ENCODE measurements at regions not wholly inside any gene's neighbourhood (a gene's known extent, or its start where the extent isn't known, plus 50 kb on each side); places are given as distances from the start of the nearest gene placed in this dataset.

GRCh38 chr20:7673841-7674240, 266.4 kb downstream of the HAO1 start:
- ATAC-seq (no peak), DNase-seq (no peak)
- WGBS, result 85% methylated on average over 2 of the region's 2 CpGs
- Histone ChIP-seq H3K27me3 (ENCODE audit: control insufficient read depth, insufficient read depth) (no peaks in the 10 kb centered on the region), H3K27ac (ENCODE audit: low read length) (no peak overlapping the region), H3K4me3 (ENCODE audit: low read length) (no peak overlapping the region), H3K4me1 (ENCODE audit: control insufficient read depth, insufficient read depth, low read length) (no peaks in the 10 kb centered on the region), H3K9me3 (ENCODE audit: control insufficient read depth, low read length) (no peaks in the 10 kb centered on the region)
- intact Hi-C loops (cut with DNase I), result no loop called here

- Histone ChIP-seq H3K27ac (ENCODE audit: low read length) (no peak overlapping the region), H3K4me3 (ENCODE audit: low read length) (no peak overlapping the region), H3K9me3 (ENCODE audit: control insufficient read depth, low read length) (no peaks in the 10 kb centered on the region), H3K4me1 (ENCODE audit: control insufficient read depth, insufficient read depth, low read length) (no peaks in the 10 kb centered on the region), H3K27me3 (ENCODE audit: control insufficient read depth, insufficient read depth) (no peaks in the 10 kb centered on the region)
- DNase-seq, result no peak
- ATAC-seq, result no peak
- 86% methylated on average over 3 of the region's 3 CpGs for WGBS
- intact Hi-C loops (cut with DNase I), result no loop called here
Observed at GRCh38 chr20:7682916-7683315, 257.3 kb downstream of the HAO1 start.

GRCh38 chr20:7687065-7687464, 253.2 kb downstream of the HAO1 start:
- no peak overlapping the region for H3K4me3 ChIP-seq (ENCODE audit: low read length)
- H3K27ac ChIP-seq (ENCODE audit: low read length), result no peak overlapping the region
- no peaks in the 10 kb centered on the region for H3K9me3 ChIP-seq (ENCODE audit: control insufficient read depth, low read length)
- H3K4me1 ChIP-seq (ENCODE audit: control insufficient read depth, insufficient read depth, low read length), result no peaks in the 10 kb centered on the region
- ATAC-seq, result no peak
- intact Hi-C loops (cut with DNase I), result no loop called here
- DNase-seq, result no peak
- H3K27me3 ChIP-seq (ENCODE audit: control insufficient read depth, insufficient read depth), result no peaks in the 10 kb centered on the region

DNA sequence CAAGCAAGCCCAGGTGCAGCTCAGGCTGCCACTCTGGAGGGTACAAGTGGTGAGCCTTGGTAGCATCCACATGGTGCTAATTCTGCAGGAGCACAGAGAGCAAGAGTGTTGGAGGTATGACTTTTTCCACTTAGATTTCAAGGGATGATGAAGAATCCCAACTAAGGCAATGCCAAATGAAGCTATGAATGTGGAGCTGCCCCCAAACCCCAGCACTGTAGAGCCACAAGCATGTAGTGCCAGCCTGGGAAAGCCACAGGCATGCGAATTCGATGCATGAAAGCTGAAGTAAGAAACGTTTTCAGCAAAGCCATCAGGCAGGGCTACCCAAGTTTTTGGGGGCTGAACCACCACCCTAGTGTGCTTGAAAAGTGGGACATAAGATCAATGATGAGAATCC, 251.1 kb downstream of the HAO1 start:
- intact Hi-C loops (cut with DNase I), result no loop called here
- Histone ChIP-seq H3K4me3 (ENCODE audit: low read length) (no peak overlapping the region), H3K4me1 (ENCODE audit: control insufficient read depth, insufficient read depth, low read length) (no peaks in the 10 kb centered on the region), H3K9me3 (ENCODE audit: control insufficient read depth, low read length) (no peaks in the 10 kb centered on the region), H3K27me3 (ENCODE audit: control insufficient read depth, insufficient read depth) (no peaks in the 10 kb centered on the region), H3K27ac (ENCODE audit: low read length) (no peak overlapping the region)
- 91% methylated on average over 3 of the region's 3 CpGs for WGBS
- DNase-seq (no peak), ATAC-seq (no peak)

- DNase-seq, result no peak
- Histone ChIP-seq H3K4me1 (ENCODE audit: control insufficient read depth, insufficient read depth, low read length) (no peaks in the 10 kb centered on the region), H3K27me3 (ENCODE audit: control insufficient read depth, insufficient read depth) (no peaks in the 10 kb centered on the region), H3K9me3 (ENCODE audit: control insufficient read depth, low read length) (no peaks in the 10 kb centered on the region), H3K27ac (ENCODE audit: low read length) (no peak overlapping the region), H3K4me3 (ENCODE audit: low read length) (no peak overlapping the region)
- intact Hi-C loops (cut with DNase I), result no loop called here
- no peak for ATAC-seq
- WGBS, result 69% methylated on average over 4 of the region's 4 CpGs
Observed at GRCh38 chr20:7691647-7692269, 248.5 kb downstream of the HAO1 start.

DNA sequence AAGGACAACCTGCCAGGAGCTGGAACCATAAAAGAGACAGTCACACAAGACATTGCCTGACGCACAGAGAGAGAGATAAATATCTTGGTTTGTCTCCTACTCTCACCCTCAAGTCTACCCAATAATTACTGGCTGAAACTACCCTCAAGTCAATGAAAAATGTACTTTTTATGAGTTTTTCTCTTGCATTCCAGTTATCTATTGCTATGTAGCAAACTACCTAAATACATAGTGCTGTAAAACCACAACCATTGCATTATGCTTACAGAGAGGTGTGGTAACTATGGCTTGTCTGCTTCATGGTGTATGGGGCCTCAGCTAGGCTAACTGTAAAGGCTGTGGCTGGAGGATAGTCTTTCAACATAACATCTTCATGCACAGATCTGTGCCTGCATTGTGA, 247.8 kb downstream of the HAO1 start:
- no peak for DNase-seq
- no peaks in the 10 kb centered on the region for H3K4me1 ChIP-seq (ENCODE audit: control insufficient read depth, insufficient read depth, low read length)
- H3K4me3 ChIP-seq (ENCODE audit: low read length), result no peak overlapping the region
- H3K9me3 ChIP-seq (ENCODE audit: control insufficient read depth, low read length), result no peaks in the 10 kb centered on the region
- intact Hi-C loops (cut with DNase I), result no loop called here
- H3K27me3 ChIP-seq (ENCODE audit: control insufficient read depth, insufficient read depth), result no peaks in the 10 kb centered on the region
- WGBS, result 70% methylated on average over 1 of the region's 1 CpG
- no peak overlapping the region for H3K27ac ChIP-seq (ENCODE audit: low read length)
- no peak for ATAC-seq

- ATAC-seq (no peak), DNase-seq (no peak)
- H3K9me3 ChIP-seq (ENCODE audit: control insufficient read depth, low read length), result no peaks in the 10 kb centered on the region
- H3K27me3 ChIP-seq (ENCODE audit: control insufficient read depth, insufficient read depth), result no peaks in the 10 kb centered on the region
- intact Hi-C loops (cut with DNase I), result no loop called here
- no peak overlapping the region for H3K4me3 ChIP-seq (ENCODE audit: low read length)
- no peaks in the 10 kb centered on the region for H3K4me1 ChIP-seq (ENCODE audit: control insufficient read depth, insufficient read depth, low read length)
- H3K27ac ChIP-seq (ENCODE audit: low read length), result no peak overlapping the region
Observed at GRCh38 chr20:7693761-7694160, 246.5 kb downstream of the HAO1 start.

GRCh38 chr20:7695051-7695495, 245.2 kb downstream of the HAO1 start:
- DNase-seq, result no peak
- ATAC-seq, result no peak

GRCh38 chr20:7695635-7696034, 244.6 kb downstream of the HAO1 start:
- H3K4me3 ChIP-seq (ENCODE audit: low read length), result no peak overlapping the region
- DNase-seq, result no peak
- no peak for ATAC-seq
- intact Hi-C loops (cut with DNase I), result no loop called here
- H3K9me3 ChIP-seq (ENCODE audit: control insufficient read depth, low read length), result no peaks in the 10 kb centered on the region
- no peaks in the 10 kb centered on the region for H3K27me3 ChIP-seq (ENCODE audit: control insufficient read depth, insufficient read depth)
- no peaks in the 10 kb centered on the region for H3K4me1 ChIP-seq (ENCODE audit: control insufficient read depth, insufficient read depth, low read length)
- H3K27ac ChIP-seq (ENCODE audit: low read length), result no peak overlapping the region

More at GRCh38 chr20:7695051-7695495, 245.2 kb downstream of the HAO1 start:
- Histone ChIP-seq H3K27me3 (ENCODE audit: control insufficient read depth, insufficient read depth) (no peaks in the 10 kb centered on the region), H3K9me3 (ENCODE audit: control insufficient read depth, low read length) (no peaks in the 10 kb centered on the region), H3K27ac (ENCODE audit: low read length) (no peak overlapping the region), H3K4me1 (ENCODE audit: control insufficient read depth, insufficient read depth, low read length) (no peaks in the 10 kb centered on the region), H3K4me3 (ENCODE audit: low read length) (no peak overlapping the region)
- 66% methylated on average over 5 of the region's 5 CpGs for WGBS
- intact Hi-C loops (cut with DNase I), result no loop called here

- no peak overlapping the region for H3K27ac ChIP-seq (ENCODE audit: low read length)
- no peak overlapping the region for H3K4me3 ChIP-seq (ENCODE audit: low read length)
- intact Hi-C loops (cut with DNase I), result no loop called here
- ATAC-seq (no peak), DNase-seq (no peak)
- H3K27me3 ChIP-seq (ENCODE audit: control insufficient read depth, insufficient read depth), result no peaks in the 10 kb centered on the region
- 43% methylated on average over 1 of the region's 1 CpG for WGBS
- no peaks in the 10 kb centered on the region for H3K4me1 ChIP-seq (ENCODE audit: control insufficient read depth, insufficient read depth, low read length)
- H3K9me3 ChIP-seq (ENCODE audit: control insufficient read depth, low read length), result no peaks in the 10 kb centered on the region
Observed at GRCh38 chr20:7696311-7696710, 243.9 kb downstream of the HAO1 start.

GRCh38 chr20:7702141-7702540, 238.1 kb downstream of the HAO1 start:
- Histone ChIP-seq H3K4me3 (ENCODE audit: low read length) (no peak overlapping the region), H3K27ac (ENCODE audit: low read length) (no peak overlapping the region), H3K9me3 (ENCODE audit: control insufficient read depth, low read length) (no peaks in the 10 kb centered on the region), H3K27me3 (ENCODE audit: control insufficient read depth, insufficient read depth) (no peaks in the 10 kb centered on the region), H3K4me1 (ENCODE audit: control insufficient read depth, insufficient read depth, low read length) (no peaks in the 10 kb centered on the region)
- ATAC-seq (no peak), DNase-seq (no peak)
- intact Hi-C loops (cut with DNase I), result no loop called here
- WGBS, result 79% methylated on average over 2 of the region's 2 CpGs

DNA sequence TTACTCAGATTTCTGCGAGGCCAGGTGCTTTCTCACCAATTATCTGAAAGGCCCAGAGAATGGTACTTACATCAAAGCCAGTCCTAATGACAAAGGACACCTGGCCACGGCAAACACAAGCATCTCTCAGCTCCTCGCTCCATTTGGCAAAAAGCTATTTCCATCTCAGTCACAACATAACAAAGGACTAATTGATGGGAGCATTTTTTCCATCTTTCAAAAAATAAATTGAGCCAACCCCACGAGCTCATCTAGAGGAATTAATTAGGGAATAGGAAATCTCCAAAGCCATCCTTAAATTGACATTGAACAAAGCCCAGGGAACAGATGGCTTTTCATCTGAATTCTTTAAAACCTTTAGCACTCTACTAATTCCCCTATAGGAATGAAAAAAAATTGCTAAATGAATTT, 236.7 kb downstream of the HAO1 start:
- H3K27me3 ChIP-seq (ENCODE audit: control insufficient read depth, insufficient read depth), result no peaks in the 10 kb centered on the region
- H3K4me1 ChIP-seq (ENCODE audit: control insufficient read depth, insufficient read depth, low read length), result no peaks in the 10 kb centered on the region
- WGBS, result 49% methylated on average over 4 of the region's 4 CpGs
- no peaks in the 10 kb centered on the region for H3K9me3 ChIP-seq (ENCODE audit: control insufficient read depth, low read length)
- H3K4me3 ChIP-seq (ENCODE audit: low read length), result no peak overlapping the region
- no peak for DNase-seq
- no peak for ATAC-seq
- intact Hi-C loops (cut with DNase I), result no loop called here
- no peak overlapping the region for H3K27ac ChIP-seq (ENCODE audit: low read length)

All from right cardiac atrium (tissue), 5 donors.